Suprapubic skin (tissue), 4 donors: ENCODE measurements at regions not wholly inside any gene's neighbourhood (a gene's known extent, or its start where the extent isn't known, plus 50 kb on each side); places are given as distances from the start of the nearest gene placed in this dataset.

ENCODE experiments used
- DNase-seq, 2 donors: peaks; one replicate each; pipeline ENCODE4 v3.0.0-alpha.2; 2019; ENCODE audit warnings: low spot score in 2 of 2
- H3K27ac ChIP-seq: fragments of 200-600 bp; sonication (generic); one replicate; pipeline ENCODE4 v1.5.1; 2019
- H3K27me3 ChIP-seq: fragments of 200-600 bp; sonication (generic); one replicate; pipeline ENCODE4 v1.5.1; 2019
- H3K36me3 ChIP-seq: fragments of 200-600 bp; sonication (generic); one replicate; pipeline ENCODE4 v1.5.1; 2019
- H3K4me1 ChIP-seq: fragments of 200-600 bp; sonication (generic); one replicate; pipeline ENCODE4 v1.5.1; 2019
- H3K4me3 ChIP-seq: fragments of 200-600 bp; sonication (generic); one replicate; pipeline ENCODE4 v1.5.1; 2019; ENCODE audit warnings: mild to moderate bottlenecking
- H3K9me3 ChIP-seq: fragments of 200-600 bp; sonication (generic); one replicate; pipeline ENCODE4 v1.5.1; 2019
- EP300 ChIP-seq: sonication (generic); formaldehyde crosslinking; IDR thresholded peaks from one replicate; pipeline ENCODE4 v1.6.1; 2017; ENCODE audit warnings: antibody characterized with exemption
- POLR2A ChIP-seq, 2 donors: fragments of 450-650 bp; IDR thresholded peaks; one replicate each; pipeline ENCODE4 v1.6.1; 2017; ENCODE audit warnings: antibody characterized with exemption in 2 of 2, mild to moderate bottlenecking in 2 of 2, moderate library complexity in 2 of 2
- POLR2AphosphoS5 ChIP-seq, 3 donors: sonication (generic); formaldehyde crosslinking; IDR thresholded peaks; one replicate each; pipeline ENCODE4 v1.6.1; 2017; ENCODE audit warnings: antibody characterized with exemption in 3 of 3
- WGBS: methylation state at CpG from one replicate; pipeline ENCODE4 v1.1.5; 2018; 5-methylcytosine and 5-hydroxymethylcytosine counted together
- TF ChIP-seq, protein P1 (sequence below), 2 donors: fragments of 200-600 bp in 1 of 2; fragments of 450-650 bp in 1 of 2; sonication (generic) in 1 of 2; IDR thresholded peaks; one replicate each; pipeline ENCODE4 v1.5.1; 2016 to 2019; ENCODE audit warnings: antibody characterized with exemption in 2 of 2, mild to moderate bottlenecking in 1 of 2, moderate library complexity in 1 of 2

DNA sequence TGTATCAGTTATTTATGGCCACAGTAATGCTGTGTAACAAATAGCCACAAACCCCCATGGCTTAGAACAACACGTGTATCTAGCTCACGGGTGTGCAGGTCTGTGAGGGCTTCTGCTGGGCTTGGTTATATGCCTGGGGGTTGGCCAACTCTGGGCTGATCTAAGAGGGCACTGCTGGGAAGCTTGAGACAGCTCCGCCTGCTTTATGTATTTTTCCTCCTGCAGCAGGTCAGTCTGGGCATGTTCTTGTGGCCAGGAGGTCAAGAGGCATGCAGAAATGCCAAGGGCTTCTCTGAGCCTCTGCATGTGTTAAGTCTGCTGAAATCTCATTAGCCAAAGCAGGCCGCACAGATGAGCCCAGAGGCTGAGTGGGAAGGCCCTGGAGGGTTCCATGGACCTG lies 105.8 kb downstream of the ZNF664 start:
- DNase-seq, result no peak
- Histone ChIP-seq H3K4me1 (no peaks in the 10 kb centered on the region), H3K27me3 (no peaks in the 10 kb centered on the region), H3K27ac (no peak overlapping the region), H3K9me3 (no peaks in the 10 kb centered on the region), H3K36me3 (no peaks in the 10 kb centered on the region), H3K4me3 (no peak overlapping the region)
- TF ChIP-seq EP300 (no peak), POLR2AphosphoS5 (IDR thresholded peaks at IDR 0.05) (no peak), POLR2A (IDR thresholded peaks at IDR 0.05) (no peak)
- TF ChIP-seq, protein P1, sequence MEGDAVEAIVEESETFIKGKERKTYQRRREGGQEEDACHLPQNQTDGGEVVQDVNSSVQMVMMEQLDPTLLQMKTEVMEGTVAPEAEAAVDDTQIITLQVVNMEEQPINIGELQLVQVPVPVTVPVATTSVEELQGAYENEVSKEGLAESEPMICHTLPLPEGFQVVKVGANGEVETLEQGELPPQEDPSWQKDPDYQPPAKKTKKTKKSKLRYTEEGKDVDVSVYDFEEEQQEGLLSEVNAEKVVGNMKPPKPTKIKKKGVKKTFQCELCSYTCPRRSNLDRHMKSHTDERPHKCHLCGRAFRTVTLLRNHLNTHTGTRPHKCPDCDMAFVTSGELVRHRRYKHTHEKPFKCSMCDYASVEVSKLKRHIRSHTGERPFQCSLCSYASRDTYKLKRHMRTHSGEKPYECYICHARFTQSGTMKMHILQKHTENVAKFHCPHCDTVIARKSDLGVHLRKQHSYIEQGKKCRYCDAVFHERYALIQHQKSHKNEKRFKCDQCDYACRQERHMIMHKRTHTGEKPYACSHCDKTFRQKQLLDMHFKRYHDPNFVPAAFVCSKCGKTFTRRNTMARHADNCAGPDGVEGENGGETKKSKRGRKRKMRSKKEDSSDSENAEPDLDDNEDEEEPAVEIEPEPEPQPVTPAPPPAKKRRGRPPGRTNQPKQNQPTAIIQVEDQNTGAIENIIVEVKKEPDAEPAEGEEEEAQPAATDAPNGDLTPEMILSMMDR (IDR thresholded peaks at IDR 0.05), result no peak
- 87% methylated on average over 3 of the region's 4 CpGs for WGBS

DNA sequence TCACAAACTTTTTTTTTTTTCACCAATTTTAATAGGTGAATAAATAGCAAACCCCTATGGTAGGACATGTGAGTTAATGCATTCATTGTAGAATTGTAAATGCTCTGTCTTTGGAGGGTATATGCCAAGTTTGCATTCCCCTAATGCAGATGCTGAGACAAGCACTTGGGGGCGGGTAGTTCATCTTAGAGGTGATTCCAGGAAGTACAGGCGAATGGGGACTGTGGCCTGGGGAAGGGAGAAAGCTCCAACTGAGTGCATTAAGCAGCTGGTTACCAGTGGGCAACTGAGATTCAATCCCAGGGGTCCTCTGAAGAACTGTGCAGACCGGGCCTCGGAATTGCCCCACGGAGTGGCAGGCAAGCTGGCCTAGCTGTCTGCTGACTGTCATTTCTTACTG lies 107.6 kb downstream of the ZNF664 start:
- TF ChIP-seq, protein P1 (IDR thresholded peaks at IDR 0.05), result no peak
- no peak for TF ChIP-seq POLR2AphosphoS5 (IDR thresholded peaks at IDR 0.05)
- DNase-seq, result no peak
- Histone ChIP-seq H3K4me3 (no peak overlapping the region), H3K9me3 (no peaks in the 10 kb centered on the region), H3K36me3 (no peaks in the 10 kb centered on the region), H3K4me1 (no peaks in the 10 kb centered on the region), H3K27ac (no peak overlapping the region), H3K27me3 (no peaks in the 10 kb centered on the region)
- 95% methylated on average over 5 of the region's 5 CpGs for WGBS

DNA sequence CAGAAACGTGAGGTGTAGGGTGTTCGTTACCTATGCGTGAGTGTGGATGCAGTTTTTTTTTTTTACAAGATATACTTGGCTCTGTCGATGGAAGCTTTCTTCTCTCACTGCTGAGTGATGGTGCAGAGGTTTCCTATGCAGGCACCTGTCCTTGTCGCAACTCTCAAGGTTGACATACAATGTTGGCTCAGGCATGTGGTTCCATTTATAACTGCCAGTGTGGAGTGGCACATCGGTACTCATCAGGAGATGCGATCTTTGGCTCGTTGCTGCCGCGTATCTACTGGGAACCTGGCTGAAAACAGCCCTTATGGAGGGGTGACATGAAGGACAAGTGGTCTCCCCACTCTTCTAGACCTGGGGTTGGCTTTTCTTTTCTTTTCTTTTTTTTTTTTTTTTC lies 109.0 kb downstream of the ZNF664 start:
- DNase-seq, result no peak
- no peak overlapping the region for H3K4me3 ChIP-seq
- TF ChIP-seq POLR2A (IDR thresholded peaks at IDR 0.05) (no peak), EP300 (no peak), POLR2AphosphoS5 (IDR thresholded peaks at IDR 0.05) (no peak)
- TF ChIP-seq, protein P1 (IDR thresholded peaks at IDR 0.05), result no peak
- H3K27ac ChIP-seq, result no peak overlapping the region
- no peaks in the 10 kb centered on the region for H3K4me1 ChIP-seq
- 91% methylated on average over 10 of the region's 10 CpGs for WGBS
- H3K9me3 ChIP-seq, result no peaks in the 10 kb centered on the region
- H3K27me3 ChIP-seq, result no peaks in the 10 kb centered on the region
- no peaks in the 10 kb centered on the region for H3K36me3 ChIP-seq

DNA sequence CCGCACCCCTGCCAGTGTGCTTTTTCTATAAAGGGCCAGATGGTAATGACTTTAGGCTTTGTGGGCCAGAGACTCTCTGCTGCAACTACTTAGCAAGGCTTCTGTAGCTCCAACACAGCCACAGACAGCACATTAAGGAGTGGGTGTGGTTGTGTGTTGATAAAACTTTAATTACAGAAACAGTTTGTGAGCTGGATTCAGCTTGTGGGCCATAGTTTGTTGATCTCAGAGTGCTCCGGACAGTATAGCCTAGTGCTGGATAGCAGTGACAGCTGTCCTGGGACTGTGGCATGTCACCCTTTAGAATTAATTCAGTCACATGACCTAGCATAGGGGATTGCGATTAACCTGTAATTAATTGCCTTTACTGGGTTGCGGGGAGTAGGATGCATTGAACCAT lies 109.7 kb downstream of the ZNF664 start:
- 95% methylated on average over 3 of the region's 4 CpGs for WGBS
- Histone ChIP-seq H3K4me3 (no peak overlapping the region), H3K27ac (no peak overlapping the region), H3K4me1 (no peaks in the 10 kb centered on the region), H3K27me3 (no peaks in the 10 kb centered on the region), H3K36me3 (no peaks in the 10 kb centered on the region), H3K9me3 (no peaks in the 10 kb centered on the region)
- TF ChIP-seq POLR2A (IDR thresholded peaks at IDR 0.05) (no peak), EP300 (no peak), POLR2AphosphoS5 (IDR thresholded peaks at IDR 0.05) (no peak)
- TF ChIP-seq, protein P1 (IDR thresholded peaks at IDR 0.05), result no peak
- DNase-seq, result no peak

DNA sequence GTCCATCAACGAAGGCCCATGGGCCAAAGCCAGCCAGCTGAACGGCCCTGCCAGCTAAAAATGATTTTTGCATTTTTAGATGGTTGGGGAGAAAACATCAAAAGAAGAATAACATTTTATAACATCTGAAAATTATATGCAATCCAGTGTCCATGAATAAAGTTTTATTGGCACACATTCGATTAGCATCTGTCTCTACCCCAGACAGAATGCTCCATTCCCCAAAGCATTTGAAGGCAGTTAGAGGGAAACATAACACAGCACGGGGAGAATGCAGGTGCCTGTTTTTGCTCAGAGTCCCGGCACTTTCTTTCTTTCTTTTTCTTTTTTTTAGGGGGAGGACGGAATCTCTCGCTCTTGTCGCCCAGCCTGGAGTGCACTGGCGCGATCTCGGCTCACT lies 110.7 kb downstream of the ZNF664 start:
- Histone ChIP-seq H3K4me3 (no peak overlapping the region), H3K36me3 (no peaks in the 10 kb centered on the region), H3K27ac (no peak overlapping the region), H3K4me1 (no peaks in the 10 kb centered on the region), H3K9me3 (no peaks in the 10 kb centered on the region), H3K27me3 (no peaks in the 10 kb centered on the region)
- 90% methylated on average over 11 of the region's 11 CpGs for WGBS
- no peak for DNase-seq
- TF ChIP-seq EP300 (no peak), POLR2A (IDR thresholded peaks at IDR 0.05) (no peak), POLR2AphosphoS5 (IDR thresholded peaks at IDR 0.05) (no peak)
- TF ChIP-seq, protein P1 (IDR thresholded peaks at IDR 0.05), result no peak
